ENCODE measurements at regions not wholly inside any gene's neighbourhood (a gene's known extent, or its start where the extent isn't known, plus 50 kb on each side); places are given as distances from the start of the nearest gene placed in this dataset.

DNA sequence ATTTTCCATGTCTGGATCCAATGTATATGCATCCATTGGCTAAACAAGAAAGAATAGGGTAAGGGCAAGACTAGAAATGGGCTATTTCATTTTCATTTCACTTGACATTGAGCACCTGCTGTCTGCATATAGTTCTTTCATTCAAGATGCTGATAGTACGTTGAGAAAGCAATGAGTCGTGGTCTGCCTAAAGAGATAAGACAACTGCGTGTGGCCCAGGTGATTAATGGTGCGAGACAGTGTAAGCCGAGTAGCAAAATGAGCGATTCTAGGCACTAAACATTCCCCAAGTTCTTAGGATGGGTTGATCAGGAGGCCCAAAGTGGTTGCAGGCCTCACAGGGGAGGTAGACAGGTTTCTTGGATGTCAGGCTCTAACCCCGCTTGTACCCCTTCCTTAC, 235.4 kb downstream of the PDCD6IP start:
- TF ChIP-seq CTCF (IDR thresholded peaks at IDR 0.05), result no peak
- Histone ChIP-seq H3K4me3 (no peak overlapping the region), H3K9me3 (no peaks in the 10 kb centered on the region), H3K27me3 (no peaks in the 10 kb centered on the region), H3K27ac (no peak overlapping the region), H3K36me3 (no peaks in the 10 kb centered on the region), H3K4me1 (no peaks in the 10 kb centered on the region)
- DNase-seq (ENCODE audit: low spot score in 2 of 2), result no peak
- intact Hi-C loops (cut with DNase I), result no loop called here

- H3K27me3 ChIP-seq, result no peaks in the 10 kb centered on the region
- TF ChIP-seq CTCF (IDR thresholded peaks at IDR 0.05), result no peak
- intact Hi-C loops (cut with DNase I), result no loop called here
- no peak for DNase-seq (ENCODE audit: low spot score in 2 of 2)
- no peak overlapping the region for H3K4me3 ChIP-seq
- no peaks in the 10 kb centered on the region for H3K9me3 ChIP-seq
- no peak overlapping the region for H3K27ac ChIP-seq
- H3K4me1 ChIP-seq, result no peaks in the 10 kb centered on the region
- H3K36me3 ChIP-seq, result no peaks in the 10 kb centered on the region
Measured at GRCh38 chr3:34034840-34035239, 236.4 kb downstream of the PDCD6IP start.

DNA sequence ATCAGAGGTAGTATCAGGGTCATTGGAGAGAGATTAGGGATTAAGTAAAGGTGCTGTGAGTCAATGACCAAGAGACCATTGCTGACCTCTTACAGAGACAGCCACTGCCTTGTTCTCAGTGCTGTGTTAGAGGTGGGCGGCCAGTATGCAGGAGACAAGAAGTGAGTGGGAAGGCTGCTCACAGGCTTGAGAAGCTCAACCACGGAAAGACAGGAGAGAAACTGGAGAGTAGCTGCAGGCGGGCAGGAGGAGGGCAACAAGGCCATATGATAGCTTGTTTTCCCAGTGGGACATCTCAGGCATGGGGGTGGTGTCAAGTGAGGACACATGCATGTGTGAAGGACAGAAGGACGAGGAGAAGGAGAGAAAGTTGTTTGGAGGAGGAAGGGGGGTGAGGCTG, 237.3 kb downstream of the PDCD6IP start:
- Histone ChIP-seq H3K36me3 (no peaks in the 10 kb centered on the region), H3K4me1 (no peaks in the 10 kb centered on the region), H3K27me3 (no peaks in the 10 kb centered on the region), H3K4me3 (no peak overlapping the region), H3K27ac (no peak overlapping the region), H3K9me3 (no peaks in the 10 kb centered on the region)
- DNase-seq (ENCODE audit: low spot score in 2 of 2), result no peak
- no peak for TF ChIP-seq CTCF (IDR thresholded peaks at IDR 0.05)
- intact Hi-C loops (cut with DNase I), result no loop called here

DNA sequence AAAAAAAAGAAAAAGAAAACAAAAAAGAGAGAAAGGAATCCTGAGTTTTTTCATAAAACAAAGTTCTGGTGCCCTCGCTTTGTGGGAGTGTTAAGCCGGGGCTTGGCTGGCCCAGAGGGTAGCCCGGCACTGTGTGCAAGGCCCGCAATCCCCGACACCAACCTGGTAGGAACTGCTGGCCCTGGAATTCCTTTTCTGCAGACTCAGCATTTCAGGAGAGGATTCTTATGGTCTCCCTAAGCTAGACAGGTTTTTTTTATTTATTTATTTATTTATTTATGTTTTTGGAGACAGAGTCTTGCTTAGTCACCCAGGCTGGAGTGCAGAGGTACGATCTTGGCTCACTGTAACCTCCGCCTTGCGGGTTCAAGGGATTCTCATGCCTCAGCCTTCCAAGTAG, 238.8 kb downstream of the PDCD6IP start:
- Histone ChIP-seq H3K4me1 (no peaks in the 10 kb centered on the region), H3K27me3 (no peaks in the 10 kb centered on the region), H3K27ac (no peak overlapping the region), H3K36me3 (no peaks in the 10 kb centered on the region), H3K9me3 (no peaks in the 10 kb centered on the region), H3K4me3 (no peak overlapping the region)
- intact Hi-C loops (cut with DNase I), result no loop called here
- no peak for TF ChIP-seq CTCF (IDR thresholded peaks at IDR 0.05)
- DNase-seq (ENCODE audit: low spot score in 2 of 2), result no peak

GRCh38 chr3:34038131-34038530, 239.7 kb downstream of the PDCD6IP start:
- H3K27ac ChIP-seq, result no peak overlapping the region
- H3K9me3 ChIP-seq, result no peaks in the 10 kb centered on the region
- no peak for DNase-seq (ENCODE audit: low spot score in 2 of 2)
- no peaks in the 10 kb centered on the region for H3K4me1 ChIP-seq
- H3K27me3 ChIP-seq, result no peaks in the 10 kb centered on the region
- no peak overlapping the region for H3K4me3 ChIP-seq
- no peak for TF ChIP-seq CTCF (IDR thresholded peaks at IDR 0.05)
- no peaks in the 10 kb centered on the region for H3K36me3 ChIP-seq
- intact Hi-C loops (cut with DNase I), result no loop called here

GRCh38 chr3:34046154-34046553, 247.7 kb downstream of the PDCD6IP start:
- Histone ChIP-seq H3K36me3 (no peaks in the 10 kb centered on the region), H3K27ac (no peak overlapping the region), H3K4me3 (no peak overlapping the region), H3K4me1 (peaks cover 0 to 12% of the 10 kb centered on the region in 2 donors), H3K27me3 (no peaks in the 10 kb centered on the region), H3K9me3 (no peaks in the 10 kb centered on the region)
- no peak for TF ChIP-seq CTCF (IDR thresholded peaks at IDR 0.05)
- no peak for DNase-seq (ENCODE audit: low spot score in 2 of 2)
- intact Hi-C loops (cut with DNase I), result no loop called here

Data from ascending aorta (tissue), 2 donors.